Lung (tissue), 11 donors: ENCODE measurements at regions not wholly inside any gene's neighbourhood (a gene's known extent, or its start where the extent isn't known, plus 50 kb on each side); places are given as distances from the start of the nearest gene placed in this dataset.

Experiments used
- ATAC-seq: fragments of 200-7000 bp; cut with Tn5 transposase; one replicate; pipeline ENCODE4 v1.9.1; 2020; ENCODE audit warnings: moderate number of reproducible peaks; ENCODE audit not compliant: insufficient read depth, low FRiP score
- DNase-seq, 3 donors: peaks; one replicate each; pipeline ENCODE4 v3.0.0-alpha.2; 2013 to 2017
- H3K27ac ChIP-seq, 2 donors: one replicate each; pipeline ENCODE4 v1.5.1; 2013; ENCODE audit warnings: mild to moderate bottlenecking in 2 of 2, moderate library complexity in 2 of 2, control low read depth in 1 of 2, inconsistent platforms in 1 of 2, low read depth in 1 of 2, low read length in 1 of 2
- H3K27me3 ChIP-seq, 3 donors: one replicate each; pipeline ENCODE4 v1.5.1; 2013; ENCODE audit warnings: low read length in 2 of 3; ENCODE audit not compliant: control insufficient read depth in 3 of 3, insufficient read depth in 3 of 3
- H3K36me3 ChIP-seq, 4 donors: one replicate each; pipeline ENCODE4 v1.5.1; 2013; ENCODE audit warnings: low read length in 4 of 4, mild to moderate bottlenecking in 1 of 4, moderate library complexity in 1 of 4; ENCODE audit not compliant: control insufficient read depth in 4 of 4, insufficient read depth in 4 of 4
- H3K4me1 ChIP-seq, 5 donors: one replicate each; pipeline ENCODE4 v1.5.1; 2013; ENCODE audit warnings: low read length in 5 of 5, mild to moderate bottlenecking in 2 of 5, moderate library complexity in 1 of 5; ENCODE audit not compliant: control insufficient read depth in 5 of 5, insufficient read depth in 5 of 5
- H3K4me3 ChIP-seq: one replicate; pipeline ENCODE4 v1.5.1; 2013; ENCODE audit warnings: mild to moderate bottlenecking, control low read depth, moderate library complexity
- H3K9ac ChIP-seq, 2 donors: one replicate each; pipeline ENCODE4 v1.5.1; 2013; ENCODE audit warnings: low read length in 2 of 2, control low read depth in 1 of 2; ENCODE audit not compliant: insufficient read depth in 1 of 2
- H3K9me3 ChIP-seq, 4 donors: one replicate each; pipeline ENCODE4 v1.5.1; 2013; ENCODE audit warnings: low read length in 3 of 4, mild to moderate bottlenecking in 1 of 4, moderate library complexity in 1 of 4; ENCODE audit not compliant: control insufficient read depth in 4 of 4, insufficient read depth in 3 of 4
- CTCF ChIP-seq: IDR thresholded peaks from 2 replicates; pipeline ENCODE4 v1.5.1; 2012; ENCODE audit warnings: mild to moderate bottlenecking; ENCODE audit errors: control extremely low read depth, extremely low read depth
- WGBS, 2 donors: extraction: QIAGEN DNeasy Blood & Tissue Kit; methylation state at CpG; one replicate each; pipeline ENCODE4 v1.1.7; 2013; 5-methylcytosine and 5-hydroxymethylcytosine counted together
- donor health status: control.
- donor health status: control.
- donor health status: Bipolar disorder and iron deficiency.
- donor health status: healthy.
- donor health status: DM: yes; HTN: yes; CAD: no.

DNA sequence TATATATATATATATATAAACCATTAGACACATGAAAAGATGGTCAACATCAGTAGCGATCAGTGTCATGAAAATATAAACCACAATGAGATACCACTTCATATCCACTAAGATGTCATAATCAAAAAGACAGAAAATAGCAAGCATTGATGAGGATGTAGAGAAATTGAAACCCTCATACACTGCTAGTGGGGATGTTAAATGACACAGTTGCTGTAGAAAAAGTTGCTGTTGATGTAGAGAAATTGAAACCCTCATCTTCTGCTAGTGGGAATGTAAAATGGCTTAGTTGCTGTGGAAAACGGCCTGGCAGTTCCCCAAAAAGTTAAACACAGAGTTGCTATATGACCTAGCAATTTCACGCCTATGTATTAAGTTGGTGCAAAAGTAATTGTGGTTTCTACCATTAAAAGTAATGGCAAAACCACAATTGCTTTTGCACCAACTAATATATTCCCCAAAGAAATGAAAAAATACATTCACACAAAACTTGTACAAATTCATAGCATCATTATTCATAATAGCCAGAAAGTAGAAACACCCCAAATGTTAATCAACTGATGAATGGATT is 120.5 kb upstream of the ZWINT start:
- no peak for TF ChIP-seq CTCF
- Histone ChIP-seq H3K27me3 (no peaks in the 10 kb centered on the region), H3K36me3 (no peaks in the 10 kb centered on the region), H3K9me3 (no peaks in the 10 kb centered on the region), H3K27ac (no peak overlapping the region), H3K9ac (no peak overlapping the region), H3K4me3 (no peak overlapping the region), H3K4me1 (no peaks in the 10 kb centered on the region)
- ATAC-seq: no peak
- 61 to 75% methylated on average over 3 of the region's 3 CpGs for WGBS, 2 donors
- DNase-seq: no peak

- Histone ChIP-seq H3K9me3 (no peaks in the 10 kb centered on the region), H3K27ac (no peak overlapping the region), H3K36me3 (no peaks in the 10 kb centered on the region), H3K27me3 (no peaks in the 10 kb centered on the region), H3K4me3 (no peak overlapping the region), H3K4me1 (no peaks in the 10 kb centered on the region), H3K9ac (no peak overlapping the region)
- TF ChIP-seq CTCF: no peak
- DNase-seq (no peak), ATAC-seq (no peak)
- 87 to 88% methylated on average over 2 of the region's 2 CpGs for WGBS, 2 donors
Measured at GRCh38 chr10:56472978-56473377, 111.9 kb upstream of the ZWINT start.

DNA sequence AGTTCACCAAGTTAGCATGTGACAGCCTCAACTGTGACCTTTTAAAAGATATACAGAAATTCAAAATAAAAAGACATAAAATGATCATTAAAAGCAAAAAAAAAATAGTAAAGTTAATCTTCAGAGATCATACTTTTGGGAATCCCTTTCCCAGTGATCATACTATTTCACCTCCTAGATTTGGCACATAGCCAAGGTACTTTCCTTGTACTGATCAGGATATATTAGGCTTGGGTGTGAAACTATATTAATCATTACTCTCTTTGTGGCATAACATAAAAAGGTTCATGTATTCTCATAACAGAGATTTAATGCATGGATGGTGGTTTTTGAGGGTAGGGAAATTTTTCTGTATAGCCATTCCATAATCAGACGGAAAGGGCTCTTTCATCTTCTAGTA is 109.6 kb upstream of the ZWINT start:
- Histone ChIP-seq H3K27me3 (no peaks in the 10 kb centered on the region), H3K9me3 (peaks cover 0 to under 1% (median 0%) of the 10 kb centered on the region in 4 donors), H3K36me3 (no peaks in the 10 kb centered on the region), H3K4me1 (no peaks in the 10 kb centered on the region), H3K4me3 (no peak overlapping the region), H3K27ac (no peak overlapping the region), H3K9ac (no peak overlapping the region)
- ATAC-seq (no peak), DNase-seq (no peak)
- WGBS, 2 donors: 87 to 92% methylated on average over 1 of the region's 1 CpG
- no peak for TF ChIP-seq CTCF

GRCh38 chr10:56469482-56469881 is 108.4 kb upstream of the ZWINT start:
- H3K27me3 ChIP-seq: no peaks in the 10 kb centered on the region
- no peak for DNase-seq
- TF ChIP-seq CTCF: no peak
- no peak overlapping the region for H3K4me3 ChIP-seq
- ATAC-seq: no peak
- H3K36me3 ChIP-seq: no peaks in the 10 kb centered on the region
- no peak overlapping the region for H3K27ac ChIP-seq
- no peak overlapping the region for H3K9ac ChIP-seq
- peaks cover 0 to 4% (median 0%) of the 10 kb centered on the region in 4 donors for H3K9me3 ChIP-seq
- H3K4me1 ChIP-seq: no peaks in the 10 kb centered on the region
